NT2/D1 (cell line): ENCODE measurements at regions not wholly inside any gene's neighbourhood (a gene's known extent, or its start where the extent isn't known, plus 50 kb on each side); places are given as distances from the start of the nearest gene placed in this dataset.

Experiments
- DNase-seq: peaks from one replicate; pipeline ENCODE4 v3.0.0-alpha.2; 2011; ENCODE audit warnings: low read depth, low spot score
- H3K27me3 ChIP-seq: 2 replicates; pipeline ENCODE4 v1.6.0; 2011; ENCODE audit warnings: mild to moderate bottlenecking; ENCODE audit not compliant: insufficient read length, insufficient read depth
- H3K36me3 ChIP-seq: 2 replicates; pipeline ENCODE4 v1.6.1; 2011; ENCODE audit warnings: mild to moderate bottlenecking, low read length, mixed read lengths; ENCODE audit not compliant: insufficient read depth, insufficient read length
- H3K4me1 ChIP-seq: 2 replicates; pipeline ENCODE4 v1.5.1; 2011; ENCODE audit not compliant: insufficient read depth, insufficient read length
- H3K4me3 ChIP-seq: 2 replicates; pipeline ENCODE4 v1.5.1; 2011; ENCODE audit warnings: low read depth; ENCODE audit not compliant: insufficient read length
- H3K9ac ChIP-seq: 2 replicates; pipeline ENCODE4 v1.6.0; 2011; ENCODE audit warnings: low read depth; ENCODE audit not compliant: insufficient read length
- H3K9me3 ChIP-seq: 2 replicates; pipeline ENCODE4 v1.5.1; 2011; ENCODE audit warnings: mild to moderate bottlenecking, low read length; ENCODE audit not compliant: insufficient read depth
- SUZ12 ChIP-seq: IDR thresholded peaks from 2 replicates; pipeline ENCODE4 v1.6.1; 2011; ENCODE audit not compliant: insufficient read length, insufficient read depth; ENCODE audit errors: extremely low read depth
- YY1 ChIP-seq: IDR thresholded peaks from 2 replicates; pipeline ENCODE4 v1.6.1; 2011; ENCODE audit not compliant: insufficient read length, insufficient read depth
- ZNF274 ChIP-seq: IDR thresholded peaks from 2 replicates; pipeline ENCODE4 v1.6.1; 2011; ENCODE audit warnings: mild to moderate bottlenecking, low read depth, low read length

DNA sequence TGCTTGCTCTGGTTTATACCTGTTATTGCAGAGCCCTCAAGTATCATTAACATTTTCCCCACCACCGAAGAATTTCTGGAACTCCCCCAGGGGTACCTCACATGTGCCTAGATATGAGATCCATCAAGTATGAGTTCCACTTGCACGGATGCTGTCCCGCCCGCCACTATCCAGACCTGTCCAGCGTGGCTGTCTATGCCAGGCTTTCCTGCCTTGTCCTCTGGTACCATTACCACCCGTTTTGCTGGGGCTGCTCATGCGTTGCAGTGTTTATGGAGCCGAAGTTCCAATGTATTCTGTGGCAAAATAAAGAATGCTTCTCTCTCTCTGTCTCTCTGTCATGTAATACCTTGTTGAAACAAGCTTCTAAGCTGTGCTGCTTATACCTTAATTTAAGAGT is 543.5 kb upstream of the PTBP2 start:
- no peak for TF ChIP-seq SUZ12
- TF ChIP-seq ZNF274, result no peak
- TF ChIP-seq YY1, result no peak
- Histone ChIP-seq H3K9me3 (no peaks in the 10 kb centered on the region), H3K36me3 (no peaks in the 10 kb centered on the region), H3K4me3 (no peak overlapping the region), H3K9ac (no peak overlapping the region), H3K27me3 (no peaks in the 10 kb centered on the region), H3K4me1 (no peaks in the 10 kb centered on the region)
- DNase-seq, result no peak

GRCh38 chr1:96183485-96183884 is 538.1 kb upstream of the PTBP2 start:
- no peaks in the 10 kb centered on the region for H3K27me3 ChIP-seq
- H3K9me3 ChIP-seq, result no peaks in the 10 kb centered on the region
- H3K4me1 ChIP-seq, result no peaks in the 10 kb centered on the region
- TF ChIP-seq SUZ12 (no peak), ZNF274 (no peak), YY1 (no peak)
- no peak for DNase-seq
- no peak overlapping the region for H3K9ac ChIP-seq
- H3K4me3 ChIP-seq, result no peak overlapping the region
- no peaks in the 10 kb centered on the region for H3K36me3 ChIP-seq

- Histone ChIP-seq H3K4me3 (no peak overlapping the region), H3K36me3 (no peaks in the 10 kb centered on the region), H3K27me3 (no peaks in the 10 kb centered on the region), H3K9ac (no peak overlapping the region), H3K4me1 (no peaks in the 10 kb centered on the region), H3K9me3 (no peaks in the 10 kb centered on the region)
- no peak for DNase-seq
- TF ChIP-seq SUZ12 (no peak), ZNF274 (no peak), YY1 (no peak)
Measured at GRCh38 chr1:96183928-96184327, 537.7 kb upstream of the PTBP2 start.

DNA sequence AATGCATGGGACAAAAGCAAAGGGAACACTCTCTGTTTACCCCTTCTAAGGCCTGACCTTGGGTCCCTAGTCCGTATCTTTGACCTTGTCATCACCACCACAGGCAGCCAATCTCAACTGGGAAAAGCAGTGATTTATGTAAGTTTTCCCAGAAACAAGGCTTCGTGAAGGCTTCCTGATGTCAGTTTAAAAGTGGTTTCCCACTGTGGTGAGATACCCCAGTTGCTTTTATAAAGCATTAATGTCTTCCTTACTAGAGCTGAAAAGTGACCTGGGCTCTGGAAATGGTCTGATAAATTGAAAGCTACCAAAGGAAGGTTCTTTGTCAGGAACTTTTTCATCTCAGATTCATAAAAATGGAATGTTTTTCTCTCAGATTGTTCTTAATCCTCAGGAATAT is 536.4 kb upstream of the PTBP2 start:
- DNase-seq, result no peak
- no peaks in the 10 kb centered on the region for H3K36me3 ChIP-seq
- TF ChIP-seq YY1 (no peak), SUZ12 (no peak), ZNF274 (no peak)

GRCh38 chr1:96187020-96187419 is 534.6 kb upstream of the PTBP2 start:
- no peaks in the 10 kb centered on the region for H3K4me1 ChIP-seq
- DNase-seq, result peak; percentile 33

More for the DNA sequence above, 536.4 kb upstream of the PTBP2 start:
- no peaks in the 10 kb centered on the region for H3K27me3 ChIP-seq
- no peak overlapping the region for H3K9ac ChIP-seq
- H3K4me3 ChIP-seq, result no peak overlapping the region
- H3K9me3 ChIP-seq, result peaks cover 4% of the 10 kb centered on the region; the same call in 1 of the 2 replicates
- H3K4me1 ChIP-seq, result no peaks in the 10 kb centered on the region

DNA sequence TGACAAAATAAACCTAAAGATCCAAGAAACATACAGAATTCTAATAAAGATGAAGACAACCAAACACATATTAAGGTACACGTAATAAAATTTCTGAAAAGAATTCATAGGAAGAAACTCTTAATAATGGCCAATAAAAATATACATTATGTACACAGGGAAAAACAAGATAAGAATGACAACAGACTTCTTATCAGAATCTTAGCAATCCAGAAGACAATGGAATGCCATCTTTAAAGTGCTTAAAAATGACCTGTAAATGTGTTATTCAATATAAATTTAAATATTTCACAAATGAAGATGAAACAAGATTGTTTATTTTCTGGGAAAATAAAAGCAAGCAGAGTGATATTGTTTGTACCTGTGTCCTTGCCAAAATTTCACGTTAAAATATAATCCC is 530.4 kb upstream of the PTBP2 start:
- TF ChIP-seq YY1 (no peak), SUZ12 (no peak), ZNF274 (no peak)
- Histone ChIP-seq H3K4me3 (no peak overlapping the region), H3K9ac (no peak overlapping the region), H3K4me1 (no peaks in the 10 kb centered on the region), H3K9me3 (peaks cover 41% of the 10 kb centered on the region), H3K36me3 (no peaks in the 10 kb centered on the region), H3K27me3 (no peaks in the 10 kb centered on the region)
- no peak for DNase-seq

More at GRCh38 chr1:96187020-96187419, 534.6 kb upstream of the PTBP2 start:
- Histone ChIP-seq H3K9ac (no peak overlapping the region), H3K27me3 (no peaks in the 10 kb centered on the region), H3K9me3 (peaks cover 23% of the 10 kb centered on the region), H3K4me3 (no peak overlapping the region), H3K36me3 (no peaks in the 10 kb centered on the region)
- TF ChIP-seq YY1, result no peak
- TF ChIP-seq SUZ12, result no peak
- TF ChIP-seq ZNF274, result no peak

- no peak for TF ChIP-seq ZNF274
- no peak for TF ChIP-seq SUZ12
- TF ChIP-seq YY1, result no peak
- Histone ChIP-seq H3K9me3 (0 out of 2 replicates have a peak, but pooled peaks cover 4% of the 10 kb centered on the region), H3K27me3 (peaks cover 44% of the 10 kb centered on the region), H3K9ac (no peak overlapping the region), H3K36me3 (no peaks in the 10 kb centered on the region), H3K4me3 (no peak overlapping the region), H3K4me1 (no peaks in the 10 kb centered on the region)
- DNase-seq, result peak; percentile 23
Measured at GRCh38 chr1:96206451-96206850, 515.1 kb upstream of the PTBP2 start.
